ENCODE measurements at regions not wholly inside any gene's neighbourhood (a gene's known extent, or its start where the extent isn't known, plus 50 kb on each side); places are given as distances from the start of the nearest gene placed in this dataset.

GRCh38 chr1:22291057-22291456 lies 148.2 kb upstream of the WNT4 start:
- TF ChIP-seq CTCF (IDR thresholded peaks at IDR 0.05) (no peak), POLR2A (IDR thresholded peaks at IDR 0.05) (no peak)

Measured in uterus (tissue), 2 donors.